Eye (tissue), 1 donor: ENCODE measurements at regions not wholly inside any gene's neighbourhood (a gene's known extent, or its start where the extent isn't known, plus 50 kb on each side); places are given as distances from the start of the nearest gene placed in this dataset.
"Not testable (repeated sequence)": the region's sequence is repeated elsewhere in the genome, so short reads cannot be mapped to it uniquely, and the experiment has no call there.

ENCODE experiments used
- DNase-seq: peaks from one replicate; pipeline ENCODE4 v3.0.0-alpha.2; 2015

DNA sequence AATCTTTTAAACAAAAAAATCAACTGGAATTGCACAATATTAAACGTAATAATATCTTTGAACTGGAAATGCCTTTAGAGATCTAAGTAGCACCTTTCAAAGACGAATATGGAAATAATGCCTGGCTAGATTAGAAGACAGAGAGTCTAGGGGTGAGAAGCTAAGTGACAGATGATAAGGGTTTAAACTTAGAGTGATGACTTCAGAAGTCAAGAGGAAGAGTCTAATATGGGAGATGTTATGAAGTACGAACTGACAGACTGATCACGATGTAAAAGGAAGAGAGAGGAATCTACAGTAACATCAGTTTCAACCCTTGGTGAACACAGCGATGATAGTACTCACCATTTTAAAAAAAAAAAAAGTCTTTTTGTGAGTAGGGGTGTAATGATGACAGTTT, 57.9 kb downstream of the HINT1 start:
- no peak for DNase-seq

DNA sequence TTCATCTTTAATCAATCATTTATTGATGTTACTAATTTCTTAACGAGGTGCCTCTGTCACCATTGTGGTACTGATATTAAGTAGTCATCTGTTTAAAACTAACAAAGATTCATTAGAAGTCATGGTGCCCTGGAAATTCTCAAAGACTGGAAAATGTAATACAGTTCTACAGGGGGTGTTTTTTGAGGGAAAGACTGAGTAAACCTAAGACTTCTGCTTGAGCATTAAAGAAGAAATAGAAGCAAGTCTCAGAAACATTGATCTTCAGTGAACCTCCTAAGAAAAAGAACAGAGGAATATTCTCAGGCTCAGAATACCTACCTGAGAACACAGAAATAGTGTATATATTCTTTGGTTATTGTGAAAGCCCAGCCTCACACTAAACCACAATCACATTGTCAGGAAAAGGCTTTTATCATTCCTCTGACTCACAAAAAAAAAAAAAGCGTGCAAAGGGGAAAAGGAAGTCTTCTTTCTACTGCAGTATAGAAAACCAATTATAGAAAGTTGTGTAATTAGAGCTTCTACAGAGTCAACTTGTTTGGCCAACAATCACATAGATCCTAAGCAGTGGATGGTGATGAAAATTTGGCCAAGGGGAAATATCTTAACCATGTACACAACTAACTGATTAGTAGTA, 60.8 kb downstream of the HINT1 start:
- DNase-seq: no peak

DNA sequence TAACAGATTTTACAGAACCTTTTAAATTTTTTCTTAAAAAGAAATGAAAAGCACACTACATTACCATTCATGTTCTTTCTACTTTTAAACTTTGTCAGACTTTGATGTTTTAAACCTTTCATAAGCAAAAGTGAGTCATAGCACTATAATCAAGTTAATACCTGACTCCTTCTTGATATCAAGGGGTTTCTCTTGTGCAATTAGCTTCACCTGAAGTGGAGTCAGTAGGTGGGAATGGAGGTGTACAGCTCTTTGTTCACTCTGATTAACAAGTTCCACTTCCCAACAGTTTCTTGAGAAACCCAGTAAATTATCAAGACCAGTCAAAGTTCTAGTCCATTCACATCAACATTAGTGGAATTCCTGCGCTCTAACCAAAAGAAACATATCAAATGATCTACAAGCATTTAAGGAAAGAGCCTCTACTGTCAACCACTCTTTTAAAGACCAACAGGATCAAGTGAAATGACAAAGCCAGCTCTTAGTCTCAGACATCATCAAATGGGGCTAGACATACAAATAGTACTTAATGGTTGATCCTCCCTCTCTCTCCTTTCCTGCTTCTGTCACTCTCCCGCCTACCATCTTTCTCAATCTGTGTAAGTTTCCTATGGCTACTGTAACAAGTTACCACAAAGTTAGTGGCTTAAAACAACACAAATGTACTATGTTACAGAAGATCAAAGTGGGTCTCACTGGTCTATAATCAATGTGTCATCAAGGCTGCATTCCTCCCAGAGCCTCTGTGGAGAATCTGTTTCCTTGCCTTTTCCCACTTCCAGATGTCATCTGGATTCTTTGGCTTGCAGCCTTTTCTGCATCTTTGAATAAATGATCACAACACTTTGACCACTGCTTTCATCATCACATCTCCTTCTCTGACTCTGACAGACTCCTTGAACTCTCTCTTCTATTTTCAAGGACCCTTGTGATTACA, 68.0 kb downstream of the HINT1 start:
- no peak for DNase-seq

DNA sequence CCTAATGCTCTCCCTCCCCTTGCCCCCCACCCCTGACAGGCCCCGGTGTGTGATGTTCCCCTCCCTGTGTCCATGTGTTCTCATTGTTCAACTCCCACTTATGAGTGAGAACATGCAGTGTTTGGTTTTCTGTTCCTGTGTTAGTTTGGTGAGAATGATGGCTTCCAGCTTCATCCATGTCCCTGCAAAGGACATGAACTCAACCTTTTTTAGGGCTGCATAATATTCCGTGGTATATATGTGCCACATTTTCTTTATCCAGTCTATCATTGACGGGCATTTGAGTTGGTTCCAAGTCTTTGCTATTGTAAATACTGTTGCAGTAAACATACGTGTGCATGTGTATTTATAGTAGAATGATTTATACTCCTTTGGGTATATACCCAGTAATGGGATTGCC, 69.5 kb downstream of the HINT1 start:
- DNase-seq: not testable (repeated sequence)

DNA sequence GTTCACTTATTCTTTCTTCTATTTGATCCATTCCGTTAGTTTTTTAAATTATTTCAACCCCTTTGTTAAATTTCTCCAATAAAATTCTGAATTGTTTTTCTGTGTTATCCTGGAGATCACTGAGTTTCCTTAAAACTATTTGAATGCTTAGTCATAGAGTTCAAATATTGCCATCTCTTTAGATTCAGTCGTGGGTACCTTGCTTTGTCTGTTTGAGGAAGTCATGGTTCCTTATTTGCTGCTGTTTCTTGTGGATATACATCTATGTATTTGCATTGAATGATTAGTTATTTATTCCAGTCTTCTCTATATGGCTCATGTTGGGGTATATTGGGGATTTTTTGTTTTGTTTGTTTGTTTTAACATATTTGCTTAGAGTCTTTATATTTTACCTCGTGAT, 80.6 kb downstream of the HINT1 start:
- DNase-seq: no peak

DNA sequence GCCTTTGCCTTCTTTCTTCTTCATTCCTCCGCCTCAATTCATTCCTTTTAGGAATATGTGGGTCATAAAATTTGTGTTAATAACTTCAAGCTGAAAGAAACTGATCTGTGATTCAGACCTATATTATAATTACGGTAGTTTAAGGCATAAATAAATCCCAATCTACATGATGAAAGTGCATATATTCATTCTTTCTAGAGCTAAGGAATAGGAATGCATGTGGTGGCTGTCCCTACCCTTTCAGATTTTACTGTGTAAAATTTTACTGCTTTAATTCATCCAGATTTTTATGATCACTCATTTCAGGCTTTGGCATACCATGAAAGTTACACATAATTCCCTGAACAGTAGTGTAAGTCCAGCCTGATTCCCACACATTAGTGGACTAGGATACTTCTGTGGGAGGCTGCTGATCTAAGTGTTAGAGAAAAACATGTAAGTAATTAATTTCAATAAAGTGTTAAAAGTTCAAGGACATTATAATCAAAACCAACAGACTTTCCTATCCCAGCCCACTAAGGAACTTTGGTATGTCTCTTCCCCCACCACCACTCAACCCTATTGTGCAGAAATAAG, 83.1 kb downstream of the HINT1 start:
- no peak for DNase-seq

DNA sequence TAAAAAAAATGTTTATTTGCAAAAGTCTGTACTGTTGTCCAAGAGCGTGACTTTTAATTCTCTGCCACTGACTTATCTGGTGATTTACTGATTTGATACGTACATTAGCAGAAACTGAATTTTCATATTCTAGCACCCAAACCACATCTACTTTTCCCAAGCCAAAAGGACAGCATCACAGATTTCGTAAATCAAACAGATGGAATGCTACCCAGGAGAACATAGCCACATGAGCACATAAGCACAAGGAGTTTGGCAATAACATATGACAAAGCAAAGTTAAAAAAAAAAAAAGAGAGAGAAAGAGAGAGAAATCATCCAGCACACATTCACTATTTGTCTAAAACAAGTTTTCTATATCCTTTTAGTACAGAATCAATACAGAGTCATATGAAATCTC, 83.7 kb downstream of the HINT1 start:
- no peak for DNase-seq

DNA sequence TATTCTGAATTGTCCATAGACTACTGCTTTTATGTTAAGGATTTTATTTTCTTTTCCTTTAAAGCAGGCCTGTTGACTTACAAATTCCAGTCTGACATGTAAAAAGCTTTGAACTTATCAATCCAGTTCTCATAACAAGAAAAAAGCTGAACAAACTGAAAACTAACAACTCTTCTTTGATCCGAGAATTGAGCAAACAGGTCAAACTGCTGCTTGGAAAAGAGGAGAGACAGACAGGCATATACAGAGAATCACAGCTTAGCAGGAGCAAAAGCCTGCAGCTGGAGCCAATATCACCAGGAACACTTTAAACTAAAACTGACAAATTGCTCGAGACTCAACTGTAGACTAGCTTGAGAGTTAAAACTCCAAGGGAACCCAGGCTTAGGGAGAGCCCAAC, 85.8 kb downstream of the HINT1 start:
- DNase-seq: no peak

DNA sequence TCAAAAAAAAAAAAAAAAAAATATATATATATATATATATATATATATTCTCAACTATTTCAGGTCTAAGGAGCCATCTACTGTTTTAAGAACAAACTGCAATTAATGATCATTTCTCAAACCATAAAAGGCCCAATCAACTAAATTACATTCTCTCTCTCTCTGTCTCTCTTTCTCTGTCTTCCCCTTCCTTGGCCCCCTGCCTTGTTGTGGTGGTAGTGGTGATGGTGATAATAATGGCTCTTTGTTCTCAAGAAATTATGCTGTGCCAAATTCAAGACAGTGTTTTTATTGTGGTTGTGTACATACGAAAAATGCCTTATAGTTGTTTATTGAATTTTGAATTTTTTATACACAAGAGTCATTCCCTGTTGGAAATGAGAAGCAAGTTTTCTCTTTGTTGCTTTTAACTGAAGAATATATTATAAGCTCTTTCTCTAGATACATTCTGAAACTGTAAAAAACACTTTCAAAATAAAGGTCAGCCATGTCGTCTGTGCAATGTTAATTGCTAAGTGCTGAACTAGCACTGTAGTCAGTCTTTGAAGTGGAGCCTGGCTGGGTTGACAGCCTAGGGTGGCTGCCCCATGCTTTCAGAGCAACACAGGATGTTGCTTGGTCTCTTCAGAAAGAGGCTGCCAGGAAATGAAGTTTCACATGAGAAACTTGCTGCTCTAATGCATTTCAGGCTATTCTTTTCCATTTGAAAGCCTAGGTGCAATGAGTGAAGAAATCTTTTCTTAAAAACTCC, 96.0 kb downstream of the HINT1 start:
- peak; percentile 30 for DNase-seq

DNA sequence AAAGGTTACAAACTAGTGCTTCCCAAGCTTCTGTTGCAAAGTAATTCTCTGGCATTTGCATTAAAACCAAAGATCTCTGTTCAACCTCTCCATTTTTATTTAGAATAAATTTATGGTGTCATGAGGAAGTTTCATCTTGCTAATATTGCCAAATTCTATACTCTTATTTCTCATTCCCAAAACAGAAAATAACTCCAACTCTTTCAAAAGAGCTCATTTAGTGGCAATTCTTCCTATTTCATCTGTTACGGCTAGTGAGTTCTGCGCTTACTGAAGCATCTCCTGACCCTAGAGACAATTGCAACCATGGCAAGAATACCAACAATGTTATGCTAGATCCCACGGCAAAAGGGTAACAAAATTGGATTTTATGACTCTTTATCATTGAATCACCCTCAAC, 97.0 kb downstream of the HINT1 start:
- no peak for DNase-seq

DNA sequence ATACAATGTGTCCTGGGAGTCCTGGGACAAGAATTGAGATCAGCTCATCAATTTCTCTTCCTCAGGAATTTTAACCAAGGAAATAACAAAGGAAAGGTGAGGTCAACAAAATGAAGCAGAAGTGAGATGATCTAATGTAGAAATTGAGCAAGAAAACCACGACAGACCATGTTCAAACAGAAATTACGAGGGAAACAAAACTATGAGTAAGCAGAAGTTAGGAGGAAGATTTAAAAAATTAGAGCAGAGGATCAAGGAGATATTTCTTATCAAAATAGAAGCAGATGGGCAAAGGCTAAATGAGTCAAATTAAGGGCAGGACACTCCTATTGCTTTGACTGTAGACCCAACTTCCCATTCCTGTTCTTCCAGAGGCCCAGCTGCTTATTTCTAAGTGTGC, 97.4 kb downstream of the HINT1 start:
- no peak for DNase-seq

DNA sequence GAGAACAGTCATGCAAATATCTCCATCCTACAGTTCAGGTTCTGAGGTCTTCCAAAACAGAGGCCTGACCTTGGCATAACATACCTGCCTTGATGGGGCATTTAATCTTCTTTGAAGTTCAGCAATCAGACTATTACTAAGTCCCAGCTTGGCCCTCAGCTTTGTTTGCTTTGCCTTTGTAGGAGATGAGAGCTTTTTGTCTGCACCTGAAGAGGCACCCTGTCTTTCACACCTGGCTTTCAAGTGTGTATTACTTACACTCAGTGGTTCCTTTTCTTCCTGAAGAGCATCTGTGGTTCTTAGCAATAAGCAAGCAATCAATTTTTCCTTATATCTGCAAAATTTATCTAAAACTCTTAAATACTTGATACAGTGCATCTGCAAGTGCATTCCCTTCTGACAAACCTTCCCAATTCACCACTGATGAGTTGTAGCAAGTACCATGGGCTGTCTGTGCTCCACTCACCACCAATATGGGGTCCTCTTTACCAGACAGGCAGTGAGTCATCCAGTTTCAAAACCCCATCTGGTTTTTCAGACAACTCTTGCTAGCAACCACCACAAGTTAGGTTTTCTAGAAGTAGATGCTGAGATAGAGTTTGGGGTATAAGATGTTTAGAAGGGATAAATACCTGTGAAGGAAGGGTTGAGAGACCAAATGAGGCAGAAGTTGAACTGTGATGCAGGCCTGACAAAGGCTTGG, 100.2 kb downstream of the HINT1 start:
- DNase-seq: no peak

DNA sequence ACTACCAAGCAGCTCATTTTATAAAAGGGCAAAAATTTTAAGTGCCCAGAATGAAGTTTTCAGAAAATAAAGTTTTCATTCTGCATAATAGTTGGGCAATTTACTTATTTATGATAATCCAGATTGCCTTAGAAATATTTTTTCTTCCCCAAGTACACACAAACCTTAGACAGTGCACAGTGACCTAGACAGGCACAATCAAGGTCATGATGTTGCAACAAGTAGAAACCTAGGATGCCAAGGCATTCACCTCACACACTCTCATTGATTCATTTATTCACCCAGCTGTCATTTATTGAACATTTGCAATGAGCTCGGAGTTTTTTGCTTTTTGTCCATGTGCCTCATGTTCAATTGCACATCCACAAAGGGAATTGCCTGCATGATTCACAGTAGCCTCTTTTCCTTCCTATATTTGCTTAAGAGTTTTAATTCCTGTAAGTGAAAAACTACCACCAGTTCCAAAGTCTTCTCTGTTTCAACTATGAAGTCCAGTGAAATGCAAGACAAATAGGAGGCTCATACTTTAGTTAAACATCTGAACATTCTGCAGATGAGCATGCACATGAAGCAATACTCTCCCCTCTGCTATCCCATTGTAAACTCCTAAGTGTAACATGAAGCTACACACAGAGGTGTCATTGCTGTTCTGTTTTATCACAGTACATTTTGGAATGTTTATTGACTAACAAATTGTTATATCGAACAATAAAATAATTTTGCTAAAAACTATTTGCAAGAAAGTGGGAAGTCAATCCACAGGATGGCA, 122.9 kb downstream of the HINT1 start:
- no peak for DNase-seq

DNA sequence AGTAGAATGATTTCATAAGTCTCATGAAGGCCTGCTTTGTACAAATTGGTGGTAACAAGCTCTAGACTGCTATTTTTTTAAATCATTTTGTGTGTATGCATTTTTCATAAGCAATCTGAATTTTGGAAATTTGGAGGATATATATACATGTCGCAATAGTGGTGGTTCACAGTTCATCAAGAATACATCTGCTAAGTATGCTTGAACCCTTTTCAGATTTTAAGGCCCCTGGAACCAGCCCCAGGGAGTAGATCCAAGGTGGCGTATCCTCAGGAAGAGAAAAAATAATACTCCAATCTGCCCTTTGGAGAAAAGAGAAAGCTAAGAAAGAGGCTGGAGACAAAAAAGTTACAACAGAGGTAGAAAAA, 141.6 kb downstream of the HINT1 start:
- DNase-seq: no peak

DNA sequence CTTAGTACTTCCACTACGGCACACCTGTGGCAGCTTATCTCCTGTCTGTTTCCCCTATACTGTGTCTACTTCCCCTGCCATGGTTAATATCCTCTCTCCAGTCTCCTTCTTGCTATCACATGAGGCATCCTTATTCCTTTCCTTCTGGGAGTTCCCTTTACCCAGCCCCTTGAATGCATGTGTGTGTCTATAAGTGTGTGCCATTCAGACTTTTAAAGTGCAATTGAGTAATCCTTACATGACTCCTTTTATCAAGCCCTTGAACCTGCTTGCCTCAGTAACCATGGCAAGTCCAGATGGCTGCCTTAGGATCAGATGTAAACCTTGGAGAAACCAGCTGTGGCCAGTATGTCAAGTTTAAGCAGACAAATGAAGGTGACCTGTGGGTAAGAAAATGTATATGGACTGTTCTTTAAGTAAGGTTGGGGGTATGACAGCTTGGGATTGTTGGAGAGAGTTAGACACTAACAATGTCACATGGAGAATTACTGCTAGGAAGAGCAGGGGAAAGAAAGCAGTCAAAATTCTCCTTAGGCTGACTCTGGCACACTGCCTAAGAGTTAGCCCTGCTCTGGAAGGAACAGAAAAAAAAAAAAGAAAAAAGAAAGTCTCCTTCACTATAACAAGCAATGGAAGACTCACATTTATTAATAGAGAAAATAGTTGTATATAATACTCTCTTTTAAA, 142.1 kb downstream of the HINT1 start:
- no peak for DNase-seq

DNA sequence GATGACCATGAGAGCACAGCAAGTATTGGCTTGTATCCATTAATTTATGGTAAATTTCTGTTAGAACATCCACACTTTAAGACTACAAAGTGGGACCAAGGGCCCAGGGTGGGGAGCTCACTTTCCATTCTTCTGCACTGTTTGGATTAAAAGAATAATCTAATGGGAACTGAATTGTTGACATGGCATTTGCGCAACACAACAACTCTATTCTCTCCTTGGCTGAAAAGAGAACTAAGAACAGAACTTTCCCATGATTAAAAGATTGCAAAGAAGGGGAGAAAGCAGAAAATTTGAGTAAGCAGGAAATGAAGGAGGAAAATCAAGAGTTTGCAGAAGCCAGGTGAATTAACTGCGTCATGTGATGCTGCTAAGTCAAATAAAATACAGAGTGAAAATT, 143.4 kb downstream of the HINT1 start:
- no peak for DNase-seq

DNA sequence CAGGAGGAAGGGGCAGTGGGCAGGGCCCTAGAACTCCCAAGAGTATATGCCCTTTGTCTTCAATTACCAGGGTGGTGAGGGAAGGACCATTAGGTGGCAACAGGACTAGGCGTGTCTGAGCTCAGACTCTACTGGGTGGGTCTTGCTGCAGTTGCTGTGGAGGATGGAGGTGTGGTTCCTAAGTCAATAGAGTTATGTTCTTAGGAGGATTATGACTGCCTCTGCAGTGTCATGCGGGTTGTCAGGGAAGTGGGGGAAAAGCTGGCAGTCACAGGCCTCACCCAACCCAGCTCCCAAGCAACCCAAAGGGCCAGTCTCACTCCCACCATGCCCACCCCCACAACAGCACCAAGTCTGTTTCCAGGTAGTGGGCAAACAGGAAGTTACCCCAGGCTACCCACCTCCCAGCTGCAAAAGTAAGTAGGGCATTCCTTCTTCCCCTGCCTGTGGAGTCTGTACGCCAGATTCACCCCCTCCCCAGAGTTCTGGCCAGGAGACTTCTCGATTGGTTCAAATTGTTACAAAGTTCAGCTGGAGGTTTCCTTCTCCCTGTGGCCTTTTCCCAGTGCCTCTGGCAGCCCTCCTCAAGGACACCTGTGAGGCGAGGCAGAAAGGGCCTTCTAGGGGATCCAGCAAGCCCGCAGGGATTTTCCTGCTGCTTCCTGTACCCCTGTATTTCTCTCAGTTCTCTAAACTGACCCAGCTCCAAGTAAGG, 145.3 kb downstream of the HINT1 start:
- no peak for DNase-seq

DNA sequence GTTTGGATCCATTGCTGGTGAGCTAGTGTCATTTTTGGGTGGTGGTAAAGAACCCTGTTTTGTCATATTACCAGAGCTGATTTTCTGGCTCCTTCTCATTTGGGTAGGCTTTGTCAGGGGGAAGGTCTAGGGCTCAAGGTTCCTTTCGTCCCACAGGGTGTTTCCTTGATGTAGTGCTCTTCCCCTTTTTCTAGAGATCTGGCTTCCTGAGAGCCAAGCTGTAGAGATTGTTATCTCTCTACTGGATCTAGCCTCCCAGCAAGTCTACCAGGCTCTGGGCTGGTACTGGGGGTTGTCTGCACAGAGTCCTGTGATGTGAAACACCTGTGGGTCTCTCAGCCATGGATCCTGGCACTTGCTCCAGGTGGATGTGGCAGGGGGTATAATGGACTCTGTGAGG, 145.9 kb downstream of the HINT1 start:
- no peak for DNase-seq

DNA sequence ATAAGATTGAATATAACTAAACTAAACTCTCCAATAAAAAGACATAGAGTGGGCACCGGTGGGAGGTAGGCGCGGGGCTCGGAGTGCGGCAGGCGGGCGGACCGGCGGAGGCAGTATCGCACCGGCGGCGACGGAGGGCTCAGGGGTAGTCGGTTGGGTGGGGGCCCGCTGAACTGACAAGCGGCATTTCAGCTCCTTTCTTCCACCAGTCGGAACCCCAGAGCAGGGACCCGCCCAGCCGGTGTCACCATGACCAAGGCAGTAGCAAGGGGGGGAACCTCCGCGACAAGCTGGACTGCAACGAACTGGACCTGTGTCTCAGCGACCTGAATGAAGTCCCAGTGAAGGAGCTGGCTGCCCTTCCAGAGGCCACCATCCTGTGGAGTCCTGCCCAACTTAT, 156.7 kb downstream of the HINT1 start:
- no peak for DNase-seq

DNA sequence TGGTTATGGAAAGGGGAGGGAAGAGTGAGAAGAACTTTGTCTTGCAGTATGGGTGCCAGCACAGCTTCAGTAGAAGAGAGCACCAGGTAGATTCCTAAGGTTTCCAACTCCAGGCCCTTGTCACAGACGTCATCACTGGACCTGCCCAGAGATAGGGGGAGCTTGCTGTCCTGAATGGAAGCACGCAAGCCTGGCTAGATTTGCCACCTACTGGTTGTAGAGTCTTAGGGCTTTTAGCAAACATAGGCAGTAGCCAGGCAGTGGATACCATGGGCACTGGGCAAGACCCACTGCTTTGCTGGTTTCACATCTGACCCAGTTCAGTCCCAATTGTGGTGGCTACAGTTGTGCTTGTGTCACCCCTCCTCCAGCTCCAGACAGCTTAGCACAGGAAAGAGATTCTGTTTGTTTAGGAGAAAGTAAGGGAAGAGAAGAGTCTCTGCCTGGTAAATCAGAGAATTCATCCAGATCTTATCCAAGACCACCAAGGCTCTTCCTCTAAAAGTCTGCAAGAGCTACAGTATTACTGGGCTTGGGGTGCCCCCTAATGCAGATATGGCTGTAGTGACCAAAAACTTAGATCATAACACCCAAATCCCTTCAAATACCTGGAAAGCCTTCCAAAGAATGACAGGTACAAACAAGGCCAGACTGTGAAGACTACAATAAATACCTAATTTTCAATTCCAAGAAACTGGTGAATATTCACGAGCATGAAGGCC, 158.9 kb downstream of the HINT1 start:
- DNase-seq: peak; percentile 29
